IMR-90 (cell line): ENCODE measurements at regions not wholly inside any gene's neighbourhood (a gene's known extent, or its start where the extent isn't known, plus 50 kb on each side); places are given as distances from the start of the nearest gene placed in this dataset.

Experiments
- ATAC-seq: fragments of 200-7000 bp; cut with Tn5 transposase; 2 replicates; pipeline ENCODE4 v1.9.1; 2020; ENCODE audit warnings: low read depth, mild to moderate bottlenecking, moderate library complexity
- BruUV-seq: library from RNA; stranded (reverse); fragments of 400-500 nt; replicated peaks from 2 replicates; lab custom pipeline; 2021; lab: Mats Ljungman, UMichigan
- CTCF ChIA-PET: fragments of 300-600 bp; formaldehyde crosslinking; extraction: SDS; loops from one replicate; lab custom pipeline; 2021; ENCODE audit warnings: antibody characterized with exemption; lab: Yijun Ruan, JAX
- POLR2A ChIA-PET: fragments of 300-600 bp; sonication (Branson Sonifier 250); formaldehyde crosslinking; loops from one replicate; lab custom pipeline; 2022; ENCODE audit warnings: antibody characterized with exemption; ENCODE audit not compliant: unreplicated experiment; lab: Charles Lee
- DNase-seq: peaks from one replicate; pipeline ENCODE4 v3.0.0; 2013
- H2AFZ ChIP-seq: replicated peaks from 2 replicates; pipeline ENCODE3; 2013; ENCODE audit warnings: low read length, mild to moderate bottlenecking; ENCODE audit not compliant: poor library complexity
- H2AK5ac ChIP-seq: 2 replicates; pipeline ENCODE4 v1.6.1; 2013; ENCODE audit warnings: low read depth, low read length, inconsistent platforms
- H2AK9ac ChIP-seq: replicated peaks from 2 replicates; pipeline ENCODE3; 2013; ENCODE audit warnings: mild to moderate bottlenecking, low read depth, low read length, moderate library complexity; ENCODE audit not compliant: poor library complexity
- H2BK120ac ChIP-seq: 2 replicates; pipeline ENCODE4 v1.6.1; 2013; ENCODE audit warnings: low read depth, low read length, inconsistent platforms
- H2BK15ac ChIP-seq: 3 replicates; pipeline ENCODE4 v1.6.1; 2013; ENCODE audit warnings: low read depth, low read length, inconsistent platforms
- H2BK20ac ChIP-seq: 2 replicates; pipeline ENCODE4 v1.6.1; 2013; ENCODE audit warnings: low read depth, mild to moderate bottlenecking, inconsistent platforms, low read length, moderate library complexity
- H2BK5ac ChIP-seq: 2 replicates; pipeline ENCODE4 v1.6.1; 2013; ENCODE audit warnings: mild to moderate bottlenecking, low read depth, low read length, inconsistent platforms; ENCODE audit not compliant: poor library complexity, severe bottlenecking
- H3K14ac ChIP-seq: replicated peaks from 2 replicates; pipeline ENCODE4 v1.6.1; 2013; ENCODE audit warnings: low read depth, low read length, inconsistent platforms
- H3K18ac ChIP-seq: 2 replicates; pipeline ENCODE4 v1.6.1; 2013; ENCODE audit warnings: low read depth, low read length, control low read depth
- H3K23ac ChIP-seq: 2 replicates; pipeline ENCODE4 v1.6.1; 2013; ENCODE audit warnings: low read depth, low read length, inconsistent platforms
- H3K27ac ChIP-seq: 2 replicates; pipeline ENCODE4 v1.5.1; 2013; ENCODE audit warnings: mild to moderate bottlenecking, control low read depth, low read length; ENCODE audit not compliant: insufficient read depth
- H3K27me3 ChIP-seq: 2 replicates; pipeline ENCODE4 v1.6.1; 2013; ENCODE audit warnings: low read length; ENCODE audit not compliant: control insufficient read depth, insufficient read depth
- H3K36me3 ChIP-seq: 2 replicates; pipeline ENCODE4 v1.6.1; 2013; ENCODE audit warnings: low read length, mixed read lengths; ENCODE audit not compliant: control insufficient read depth, insufficient read depth
- H3K4ac ChIP-seq: 2 replicates; pipeline ENCODE4 v1.6.1; 2013; ENCODE audit warnings: low read depth, low read length, inconsistent platforms
- H3K4me1 ChIP-seq: 2 replicates; pipeline ENCODE4 v1.6.1; 2013; ENCODE audit warnings: low read length, mixed read lengths; ENCODE audit not compliant: control insufficient read depth, insufficient read depth
- H3K4me2 ChIP-seq: 2 replicates; pipeline ENCODE4 v1.6.1; 2013; ENCODE audit warnings: low read depth, mild to moderate bottlenecking, control low read depth, low read length, moderate library complexity
- H3K4me3 ChIP-seq: 2 replicates; pipeline ENCODE4 v1.5.1; 2013; ENCODE audit warnings: low read depth, mild to moderate bottlenecking, control low read depth, low read length, moderate library complexity; ENCODE audit not compliant: insufficient read depth
- H3K56ac ChIP-seq: 2 replicates; pipeline ENCODE4 v1.6.1; 2013; ENCODE audit warnings: low read length, inconsistent platforms; ENCODE audit not compliant: insufficient read depth; ENCODE audit errors: extremely low read depth
- H3K79me1 ChIP-seq, 2 experiments: 2 replicates each; pipeline ENCODE4 v1.6.1; 2013; ENCODE audit warnings: low read length in 2 of 2, inconsistent platforms in 1 of 2, low read depth in 1 of 2
- H3K9ac ChIP-seq: 2 replicates; pipeline ENCODE4 v1.6.1; 2013; ENCODE audit warnings: low read depth, low read length, control low read depth
- H3K9me1 ChIP-seq: 2 replicates; pipeline ENCODE4 v1.6.1; 2013; ENCODE audit warnings: low read length, inconsistent platforms; ENCODE audit not compliant: insufficient read depth
- H3K9me3 ChIP-seq: 2 replicates; pipeline ENCODE4 v1.6.1; 2013; ENCODE audit warnings: low read length; ENCODE audit not compliant: control insufficient read depth, insufficient read depth
- H4K20me1 ChIP-seq: 2 replicates; pipeline ENCODE4 v1.6.1; 2013; ENCODE audit warnings: low read length, inconsistent platforms; ENCODE audit not compliant: insufficient read depth
- H4K5ac ChIP-seq: 2 replicates; pipeline ENCODE4 v1.6.1; 2013; ENCODE audit warnings: mild to moderate bottlenecking, low read depth, low read length, control low read depth
- H4K8ac ChIP-seq, 2 experiments: 2 replicates each; pipeline ENCODE4 v1.6.1; 2013; ENCODE audit warnings: low read depth in 2 of 2, low read length in 2 of 2, control low read depth in 1 of 2, inconsistent platforms in 1 of 2
- H4K91ac ChIP-seq: 2 replicates; pipeline ENCODE4 v1.6.1; 2013; ENCODE audit warnings: low read depth, low read length, inconsistent platforms; ENCODE audit not compliant: insufficient read depth
- CEBPB ChIP-seq: IDR thresholded peaks from 2 replicates; pipeline ENCODE4 v1.6.1; 2012; ENCODE audit warnings: low read depth, low read length, improper control_type of control experiment
- CHD1 ChIP-seq: IDR thresholded peaks from 2 replicates; pipeline ENCODE4 v1.6.1; 2012; ENCODE audit warnings: low read depth, low read length, improper control_type of control experiment
- MAFK ChIP-seq: IDR thresholded peaks from 2 replicates; pipeline ENCODE4 v1.6.1; 2012; ENCODE audit warnings: low read depth, low read length, improper control_type of control experiment
- POLR2A ChIP-seq: IDR thresholded peaks from 2 replicates; pipeline ENCODE4 v1.6.1; 2012; ENCODE audit warnings: mild to moderate bottlenecking, low read depth, low read length
- RAD21 ChIP-seq: IDR thresholded peaks from 2 replicates; pipeline ENCODE4 v1.6.1; 2012; ENCODE audit warnings: low read length, improper control_type of control experiment
- WGBS, 2 experiments: methylation state at CpG; one replicate each; pipeline versions ENCODE4 v1.1.5 to v1.1.7; 2013; ENCODE audit warnings: missing lambda C conversion rate in 2 of 2; ENCODE audit not compliant: insufficient read length in 1 of 2; ENCODE audit errors: extremely low coverage in 2 of 2; 5-methylcytosine and 5-hydroxymethylcytosine counted together
- dilution Hi-C: fragments of 300-500 bp; cut with HindIII; formaldehyde crosslinking; loops from one replicate; pipeline ENCODE4 v1.14.3; 2018; ENCODE audit warnings: low sequenced_read_pairs; ENCODE audit not compliant: unreplicated experiment
- in situ Hi-C: fragments of 300-500 bp; cut with MboI; formaldehyde crosslinking; loops from 3 replicates; pipeline ENCODE4 v1.14.3; 2019; ENCODE audit warnings: low sequenced_read_pairs, inconsistent platforms, mixed read lengths
- intact Hi-C: fragments of 100-400 bp; cut with micrococcal nuclease; formaldehyde crosslinking; loops from 2 replicates; pipeline ENCODE4 v1.10.0; 2022
- TF ChIP-seq, protein P1 (sequence below): fragments of 150-350 bp; IDR thresholded peaks from 2 replicates; pipeline ENCODE4 v1.6.1; 2017; ENCODE audit warnings: mild to moderate bottlenecking, antibody characterized with exemption, low read length, low read depth

DNA sequence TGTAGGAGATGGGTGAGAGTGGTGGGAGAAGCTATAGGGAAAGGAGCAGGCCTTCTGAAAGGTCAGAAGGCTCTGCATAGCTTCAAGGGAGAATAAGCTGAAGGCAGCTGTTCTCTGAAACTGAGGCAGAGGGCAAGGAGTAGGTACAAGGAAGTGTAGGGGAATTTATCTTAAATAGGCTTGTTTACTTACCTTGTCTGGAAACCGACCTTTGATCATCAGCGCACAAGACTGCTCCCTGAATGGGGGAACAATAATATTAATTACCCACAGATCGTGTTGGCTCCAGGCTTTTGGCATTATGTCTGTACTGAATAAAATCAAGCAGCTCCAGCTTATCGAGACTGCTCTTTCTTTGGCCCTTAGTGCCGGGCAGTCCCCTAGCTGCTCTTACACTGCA lies 175.5 kb upstream of the MAGEB16 start:
- H4K8ac ChIP-seq: no peak overlapping the region
- no peak overlapping the region for H3K18ac ChIP-seq
- no peak overlapping the region for H3K4me3 ChIP-seq
- WGBS, 2 experiments: no CpG with 5 or more reads among the region's 5 CpGs
- H3K4me1 ChIP-seq: no peaks in the 10 kb centered on the region
- no peak overlapping the region for H3K56ac ChIP-seq
- no peaks in the 10 kb centered on the region for H4K20me1 ChIP-seq
- H3K14ac ChIP-seq: no peak overlapping the region
- H3K4me2 ChIP-seq: no peak overlapping the region
- dilution Hi-C loops (no loop called here), in situ Hi-C loops (no loop called here), intact Hi-C loops (no loop called here)
- no peak overlapping the region for H2AK9ac ChIP-seq
- no peaks in the 10 kb centered on the region for H3K79me1 ChIP-seq
- no peak overlapping the region for H3K23ac ChIP-seq
- H2AK5ac ChIP-seq: no peak overlapping the region
- H2BK5ac ChIP-seq: no peak overlapping the region
- CTCF ChIA-PET: interaction anchor here (0.6 kb wide), 1 partner anchor 1145 kb away, joined by 3 read pairs; no protein-coding TSS in a partner anchor
- no peak overlapping the region for H4K91ac ChIP-seq
- H3K9me1 ChIP-seq: no peaks in the 10 kb centered on the region
- no peak overlapping the region for H2BK15ac ChIP-seq
- H2AFZ ChIP-seq: no peak overlapping the region
- no peaks in the 10 kb centered on the region for H3K27me3 ChIP-seq
- H3K36me3 ChIP-seq: no peaks in the 10 kb centered on the region
- POLR2A ChIA-PET: no interaction called here
- no peak overlapping the region for H2BK20ac ChIP-seq
- no TSS peak for BruUV-seq
- ATAC-seq (no peak), DNase-seq (no peak)
- TF ChIP-seq MAFK (no peak), POLR2A (no peak), CHD1 (no peak), RAD21 (no peak), CEBPB (no peak)
- TF ChIP-seq, protein P1, sequence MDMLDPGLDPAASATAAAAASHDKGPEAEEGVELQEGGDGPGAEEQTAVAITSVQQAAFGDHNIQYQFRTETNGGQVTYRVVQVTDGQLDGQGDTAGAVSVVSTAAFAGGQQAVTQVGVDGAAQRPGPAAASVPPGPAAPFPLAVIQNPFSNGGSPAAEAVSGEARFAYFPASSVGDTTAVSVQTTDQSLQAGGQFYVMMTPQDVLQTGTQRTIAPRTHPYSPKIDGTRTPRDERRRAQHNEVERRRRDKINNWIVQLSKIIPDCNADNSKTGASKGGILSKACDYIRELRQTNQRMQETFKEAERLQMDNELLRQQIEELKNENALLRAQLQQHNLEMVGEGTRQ: no peak
- H4K5ac ChIP-seq: no peak overlapping the region
- no peak overlapping the region for H3K9ac ChIP-seq
- H2BK120ac ChIP-seq: no peak overlapping the region
- H3K4ac ChIP-seq: no peak overlapping the region
- H3K9me3 ChIP-seq: peaks cover 6% of the 10 kb centered on the region
- H3K27ac ChIP-seq: no peak overlapping the region
